ENCODE measurements at regions not wholly inside any gene's neighbourhood (a gene's known extent, or its start where the extent isn't known, plus 50 kb on each side); places are given as distances from the start of the nearest gene placed in this dataset.

DNA sequence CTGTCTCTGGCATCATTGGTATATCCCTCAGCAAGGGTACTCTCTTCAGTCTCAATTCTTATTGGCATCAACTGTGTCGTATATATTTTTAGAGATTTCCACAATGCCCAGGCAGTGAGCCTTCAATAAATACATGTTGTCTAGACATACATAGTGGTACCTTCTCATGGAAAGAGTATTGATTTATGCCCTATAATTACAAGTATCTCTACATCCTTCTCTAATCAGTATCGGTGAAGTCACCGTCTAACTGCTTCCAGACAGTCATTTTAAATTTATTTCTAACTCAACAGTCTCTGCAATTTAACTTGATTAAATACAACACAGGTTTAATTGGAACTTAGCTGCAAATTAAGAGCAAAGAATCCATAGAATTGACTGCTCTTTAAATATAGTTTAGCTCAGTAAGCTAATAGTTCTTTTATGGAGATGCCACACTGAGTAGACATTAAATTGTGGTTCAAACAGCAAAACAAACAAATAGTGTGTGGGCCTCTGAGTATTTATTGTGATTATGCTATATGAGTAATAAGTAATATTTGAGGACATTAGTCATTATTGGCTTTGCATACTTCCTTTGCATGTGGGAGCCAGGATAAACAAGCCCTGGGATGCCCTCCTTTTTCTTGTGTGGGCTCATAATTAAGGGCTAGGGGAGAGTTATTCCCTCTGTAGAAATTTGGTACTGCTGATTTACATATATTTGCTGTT is 126.9 kb upstream of the DUSP10 start:
- H3K27me3 ChIP-seq: no peaks in the 10 kb centered on the region
- no peak overlapping the region for H3K27ac ChIP-seq
- no peaks in the 10 kb centered on the region for H3K36me3 ChIP-seq
- no peaks in the 10 kb centered on the region for H3K4me1 ChIP-seq
- intact Hi-C loops (cut with DNase I): no loop called here
- WGBS, 2 donors: 77 to 89% methylated on average over 3 of the region's 3 CpGs
- no peak for DNase-seq
- TF ChIP-seq, protein P1, sequence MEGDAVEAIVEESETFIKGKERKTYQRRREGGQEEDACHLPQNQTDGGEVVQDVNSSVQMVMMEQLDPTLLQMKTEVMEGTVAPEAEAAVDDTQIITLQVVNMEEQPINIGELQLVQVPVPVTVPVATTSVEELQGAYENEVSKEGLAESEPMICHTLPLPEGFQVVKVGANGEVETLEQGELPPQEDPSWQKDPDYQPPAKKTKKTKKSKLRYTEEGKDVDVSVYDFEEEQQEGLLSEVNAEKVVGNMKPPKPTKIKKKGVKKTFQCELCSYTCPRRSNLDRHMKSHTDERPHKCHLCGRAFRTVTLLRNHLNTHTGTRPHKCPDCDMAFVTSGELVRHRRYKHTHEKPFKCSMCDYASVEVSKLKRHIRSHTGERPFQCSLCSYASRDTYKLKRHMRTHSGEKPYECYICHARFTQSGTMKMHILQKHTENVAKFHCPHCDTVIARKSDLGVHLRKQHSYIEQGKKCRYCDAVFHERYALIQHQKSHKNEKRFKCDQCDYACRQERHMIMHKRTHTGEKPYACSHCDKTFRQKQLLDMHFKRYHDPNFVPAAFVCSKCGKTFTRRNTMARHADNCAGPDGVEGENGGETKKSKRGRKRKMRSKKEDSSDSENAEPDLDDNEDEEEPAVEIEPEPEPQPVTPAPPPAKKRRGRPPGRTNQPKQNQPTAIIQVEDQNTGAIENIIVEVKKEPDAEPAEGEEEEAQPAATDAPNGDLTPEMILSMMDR (IDR thresholded peaks at IDR 0.05): no peak
- no peak for TF ChIP-seq EP300 (IDR thresholded peaks at IDR 0.05)
- no peak for TF ChIP-seq POLR2AphosphoS5 (IDR thresholded peaks at IDR 0.05)
- TF ChIP-seq POLR2A (IDR thresholded peaks at IDR 0.05): no peak
- no peaks in the 10 kb centered on the region for H3K9me3 ChIP-seq
- no peak overlapping the region for H3K4me3 ChIP-seq

DNA sequence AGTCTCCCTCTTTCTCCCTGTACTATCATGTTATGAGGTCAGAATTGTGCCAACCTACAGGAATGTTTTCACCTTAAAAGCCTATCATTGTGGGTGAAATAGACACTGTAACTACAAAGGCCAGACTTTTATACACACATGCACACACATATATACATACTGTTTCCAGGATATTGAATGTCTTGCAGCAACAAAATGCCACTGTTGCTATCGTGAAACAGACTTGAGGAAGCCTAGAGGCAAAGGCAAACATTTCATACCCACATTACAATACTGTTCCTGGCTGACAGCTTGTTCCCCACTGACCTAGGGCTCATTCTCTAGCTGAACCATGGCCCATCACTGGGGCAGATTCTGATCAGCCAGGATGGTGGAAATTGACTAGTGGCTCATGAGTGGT is 125.1 kb upstream of the DUSP10 start:
- H3K9me3 ChIP-seq: no peaks in the 10 kb centered on the region
- H3K27me3 ChIP-seq: no peaks in the 10 kb centered on the region
- H3K27ac ChIP-seq: no peak overlapping the region
- TF ChIP-seq POLR2AphosphoS5 (IDR thresholded peaks at IDR 0.05): no peak
- TF ChIP-seq EP300 (IDR thresholded peaks at IDR 0.05): no peak
- TF ChIP-seq POLR2A (IDR thresholded peaks at IDR 0.05): no peak
- TF ChIP-seq, protein P1 (IDR thresholded peaks at IDR 0.05): no peak
- H3K36me3 ChIP-seq: no peaks in the 10 kb centered on the region
- no peak overlapping the region for H3K4me3 ChIP-seq
- intact Hi-C loops (cut with DNase I): no loop called here
- 46 to 73% methylated on average over 1 of the region's 1 CpG for WGBS, 2 donors
- no peak for DNase-seq
- H3K4me1 ChIP-seq: no peaks in the 10 kb centered on the region

DNA sequence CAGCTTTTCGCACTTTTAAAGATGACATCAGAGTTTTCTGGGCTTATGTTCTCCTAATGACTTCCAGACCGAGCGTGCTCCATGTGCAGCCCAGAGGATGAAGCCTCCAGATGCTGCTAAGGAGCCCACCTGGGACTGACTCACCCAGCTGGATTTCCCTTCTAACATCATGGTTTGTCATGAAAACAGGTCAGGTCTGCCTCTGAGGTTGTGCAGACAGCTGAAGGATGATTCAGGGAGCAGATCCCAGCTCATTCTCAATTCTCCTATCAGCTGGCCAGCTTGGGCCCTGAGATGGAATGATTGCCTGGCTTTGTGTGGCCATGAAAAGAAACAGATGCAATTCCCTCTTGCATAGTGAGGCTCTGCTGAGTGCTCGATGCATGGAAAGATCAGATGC is 123.9 kb upstream of the DUSP10 start:
- no peaks in the 10 kb centered on the region for H3K36me3 ChIP-seq
- DNase-seq: no peak
- H3K27ac ChIP-seq: no peak overlapping the region
- H3K9me3 ChIP-seq: no peaks in the 10 kb centered on the region
- H3K27me3 ChIP-seq: no peaks in the 10 kb centered on the region
- TF ChIP-seq POLR2AphosphoS5 (IDR thresholded peaks at IDR 0.05): no peak
- intact Hi-C loops (cut with DNase I): no loop called here
- WGBS, 2 donors: 87 to 92% methylated on average over 4 of the region's 4 CpGs
- H3K4me1 ChIP-seq: no peaks in the 10 kb centered on the region
- H3K4me3 ChIP-seq: no peak overlapping the region

DNA sequence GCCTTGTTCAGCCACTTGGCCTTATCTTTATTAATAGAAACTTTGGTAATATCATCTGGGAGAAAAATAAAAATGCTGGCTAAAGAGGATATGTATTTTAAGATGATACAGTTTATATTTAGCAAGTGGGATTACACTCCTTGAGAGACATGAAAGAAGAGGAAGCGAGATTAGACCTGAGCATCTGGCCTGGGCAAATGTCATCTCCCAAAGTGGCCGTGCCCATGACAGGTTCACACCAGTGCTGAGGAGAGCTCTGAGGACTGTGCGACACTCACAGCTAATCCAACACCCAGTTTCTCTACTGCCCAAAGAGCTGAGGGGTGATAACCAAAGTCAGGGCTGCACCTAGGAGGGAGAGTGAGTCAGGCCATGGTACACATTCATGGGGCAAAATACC is 121.7 kb upstream of the DUSP10 start:
- no peak for TF ChIP-seq POLR2AphosphoS5 (IDR thresholded peaks at IDR 0.05)
- TF ChIP-seq, protein P1 (IDR thresholded peaks at IDR 0.05): no peak
- no peak for TF ChIP-seq POLR2A (IDR thresholded peaks at IDR 0.05)
- no peak for TF ChIP-seq EP300 (IDR thresholded peaks at IDR 0.05)
- 80 to 92% methylated on average over 3 of the region's 3 CpGs for WGBS, 2 donors
- no peaks in the 10 kb centered on the region for H3K36me3 ChIP-seq
- no peak for DNase-seq
- H3K4me3 ChIP-seq: no peak overlapping the region
- H3K27me3 ChIP-seq: no peaks in the 10 kb centered on the region
- no peaks in the 10 kb centered on the region for H3K9me3 ChIP-seq
- intact Hi-C loops (cut with DNase I): no loop called here
- no peaks in the 10 kb centered on the region for H3K4me1 ChIP-seq
- H3K27ac ChIP-seq: no peak overlapping the region

DNA sequence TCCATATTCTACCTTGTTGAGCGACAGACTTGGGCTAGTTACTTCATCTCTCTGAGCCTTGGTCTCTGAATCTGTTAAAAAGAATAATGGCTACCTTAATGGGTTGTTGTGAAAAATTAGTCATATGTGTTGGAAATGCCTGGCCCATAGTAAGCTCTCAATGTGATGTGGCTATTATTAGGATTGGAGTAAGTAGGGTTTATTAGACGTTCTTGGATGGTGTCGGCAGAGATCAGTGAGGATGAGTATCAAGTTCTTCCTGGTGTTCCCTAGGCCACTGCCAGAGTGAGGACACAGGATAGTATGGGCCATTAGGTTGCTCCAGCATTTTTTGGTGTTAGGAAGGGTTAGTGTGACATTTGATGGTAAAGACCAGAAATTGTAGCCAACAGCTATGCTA is 121.1 kb upstream of the DUSP10 start:
- Histone ChIP-seq H3K36me3 (no peaks in the 10 kb centered on the region), H3K9me3 (no peaks in the 10 kb centered on the region), H3K27me3 (no peaks in the 10 kb centered on the region), H3K27ac (no peak overlapping the region), H3K4me3 (no peak overlapping the region), H3K4me1 (no peaks in the 10 kb centered on the region)
- DNase-seq: no peak
- no peak for TF ChIP-seq POLR2A (IDR thresholded peaks at IDR 0.05)
- TF ChIP-seq POLR2AphosphoS5 (IDR thresholded peaks at IDR 0.05): no peak
- no peak for TF ChIP-seq EP300 (IDR thresholded peaks at IDR 0.05)
- TF ChIP-seq, protein P1 (IDR thresholded peaks at IDR 0.05): no peak
- intact Hi-C loops (cut with DNase I): no loop called here
- 93 to 95% methylated on average over 3 of the region's 3 CpGs for WGBS, 2 donors

All from sigmoid colon (tissue), 6 donors.